H1 (cell line): ENCODE measurements at regions not wholly inside any gene's neighbourhood (a gene's known extent, or its start where the extent isn't known, plus 50 kb on each side); places are given as distances from the start of the nearest gene placed in this dataset.

Source experiments
- CTCF ChIA-PET: fragments of 300-600 bp; sonication (Branson Sonifier 250); formaldehyde crosslinking; loops from one replicate; lab custom pipeline; 2021; ENCODE audit not compliant: partially characterized antibody; lab: Charles Lee
- POLR2A ChIA-PET: fragments of 300-600 bp; sonication (Branson Sonifier 250); formaldehyde crosslinking; loops from one replicate; lab custom pipeline; 2021; ENCODE audit warnings: inconsistent platforms; ENCODE audit not compliant: partially characterized antibody; lab: Charles Lee
- DNase-seq, 2 experiments: peaks; one replicate each; pipeline versions ENCODE4 v3.0.0 to v3.0.0-alpha.2; 2010 to 2022; ENCODE audit warnings: low spot score in 2 of 2, low read depth in 1 of 2, mixed read lengths in 1 of 2
- FAIRE-seq: peaks from 2 replicates; lab custom pipeline; 2011; peaks lifted over from hg19 to GRCh38; lab: Jason Lieb, UNC
- H2AFZ ChIP-seq: 2 replicates; pipeline ENCODE4 v1.8.1; 2012; ENCODE audit warnings: low read length, inconsistent platforms
- H2AK5ac ChIP-seq: 2 replicates; pipeline ENCODE4 v1.6.1; 2013; ENCODE audit warnings: low read depth, low read length
- H2BK120ac ChIP-seq: replicated peaks from 2 replicates; pipeline ENCODE3; 2013; ENCODE audit warnings: low read depth, low read length, inconsistent platforms
- H2BK12ac ChIP-seq: 2 replicates; pipeline ENCODE4 v1.6.1; 2013; ENCODE audit warnings: low read depth, low read length
- H2BK15ac ChIP-seq: 2 replicates; pipeline ENCODE4 v1.6.1; 2013; ENCODE audit warnings: low read length
- H2BK20ac ChIP-seq: 2 replicates; pipeline ENCODE4 v1.6.1; 2013; ENCODE audit warnings: low read length
- H2BK5ac ChIP-seq: 2 replicates; pipeline ENCODE4 v1.6.1; 2013; ENCODE audit warnings: low read depth, low read length
- H3K14ac ChIP-seq: 2 replicates; pipeline ENCODE4 v1.6.1; 2013; ENCODE audit warnings: inconsistent platforms; ENCODE audit not compliant: insufficient read length
- H3K18ac ChIP-seq: 2 replicates; pipeline ENCODE4 v1.6.1; 2013; ENCODE audit warnings: low read length; ENCODE audit errors: extremely low read depth
- H3K23ac ChIP-seq: 2 replicates; pipeline ENCODE4 v1.6.1; 2013; ENCODE audit warnings: inconsistent platforms; ENCODE audit not compliant: insufficient read length
- H3K23me2 ChIP-seq: 2 replicates; pipeline ENCODE4 v1.6.1; 2013; ENCODE audit warnings: low read depth, low read length
- H3K27ac ChIP-seq: 2 replicates; pipeline ENCODE4 v1.6.1; 2011; ENCODE audit warnings: low read depth, low read length, inconsistent platforms
- H3K27me3 ChIP-seq, 4 experiments: replicated peaks in 1 of 4; 1 replicate in 1 of 4; 2 replicates in 3 of 4; pipeline versions ENCODE4 v1.6.1 to v1.8.1; 2011 to 2013; ENCODE audit warnings: low read length in 3 of 4, mild to moderate bottlenecking in 3 of 4, inconsistent platforms in 2 of 4, mixed read lengths in 2 of 4, moderate library complexity in 1 of 4; ENCODE audit not compliant: control insufficient read depth in 3 of 4, insufficient read depth in 3 of 4; ENCODE audit errors: extremely low read depth in 1 of 4
- H3K36me3 ChIP-seq, 4 experiments: 2 replicates each; pipeline versions ENCODE4 v1.6.1 to v1.8.1; 2011 to 2013; ENCODE audit warnings: mild to moderate bottlenecking in 4 of 4, low read length in 3 of 4, moderate library complexity in 2 of 4, control low read depth in 1 of 4, inconsistent platforms in 1 of 4; ENCODE audit not compliant: insufficient read depth in 4 of 4, control insufficient read depth in 2 of 4
- H3K4ac ChIP-seq: replicated peaks from 2 replicates; pipeline ENCODE3; 2013; ENCODE audit warnings: low read length, low read depth, mixed read lengths, inconsistent platforms; ENCODE audit not compliant: insufficient read length
- H3K4me1 ChIP-seq, 4 experiments: replicated peaks in 1 of 4; 1 replicate in 1 of 4; 2 replicates in 3 of 4; pipeline versions ENCODE4 v1.6.1 to v1.8.1; 2011 to 2013; ENCODE audit warnings: low read length in 3 of 4, inconsistent platforms in 2 of 4, mixed read lengths in 1 of 4; ENCODE audit not compliant: insufficient read depth in 4 of 4, control insufficient read depth in 3 of 4
- H3K4me2 ChIP-seq, 2 experiments: 2 replicates each; pipeline versions ENCODE4 v1.6.1 to v1.8.1; 2011 to 2013; ENCODE audit warnings: low read depth in 2 of 2, low read length in 2 of 2, control low read depth in 1 of 2, inconsistent platforms in 1 of 2, mild to moderate bottlenecking in 1 of 2; ENCODE audit not compliant: insufficient read depth in 1 of 2
- H3K4me3 ChIP-seq, 4 experiments: fragments of 200-600, 300-600 bp in 1 of 4; sonication (generic), shearing (Covaris generic), sonication (Bioruptor Twin) in 1 of 4; 2 replicates each; pipeline versions ENCODE4 v1.5.1 to v1.8.1; 2011 to 2016; ENCODE audit warnings: low read length in 4 of 4, low read depth in 3 of 4, control low read depth in 2 of 4, inconsistent platforms in 2 of 4, mild to moderate bottlenecking in 2 of 4, mixed read lengths in 1 of 4, moderate library complexity in 1 of 4; ENCODE audit not compliant: insufficient read depth in 2 of 4; ENCODE audit errors: extremely low read depth in 1 of 4
- H3K56ac ChIP-seq: replicated peaks from 2 replicates; pipeline ENCODE3; 2013; ENCODE audit warnings: low read depth, mild to moderate bottlenecking, mixed read lengths, low read length, inconsistent platforms; ENCODE audit not compliant: insufficient read length
- H3K79me1 ChIP-seq: 2 replicates; pipeline ENCODE4 v1.6.1; 2013; ENCODE audit warnings: low read depth, low read length, control low read depth
- H3K79me2 ChIP-seq, 2 experiments: 2 replicates each; pipeline versions ENCODE4 v1.6.1 to v1.8.1; 2012 to 2013; ENCODE audit warnings: low read length in 2 of 2, mild to moderate bottlenecking in 2 of 2, inconsistent platforms in 1 of 2; ENCODE audit not compliant: insufficient read depth in 2 of 2, control insufficient read depth in 1 of 2
- H3K9ac ChIP-seq, 4 experiments: replicated peaks in 1 of 4; 1 replicate in 1 of 4; 2 replicates in 3 of 4; pipeline versions ENCODE4 v1.6.1 to v1.8.1; 2011 to 2013; ENCODE audit warnings: low read depth in 3 of 4, low read length in 3 of 4, control low read depth in 2 of 4, mild to moderate bottlenecking in 2 of 4, moderate library complexity in 2 of 4, inconsistent platforms in 1 of 4; ENCODE audit errors: extremely low read depth in 1 of 4
- H3K9me3 ChIP-seq, 2 experiments: 2 replicates each; pipeline versions ENCODE4 v1.6.1 to v1.8.1; 2012 to 2013; ENCODE audit warnings: mild to moderate bottlenecking in 2 of 2, moderate library complexity in 2 of 2, control low read depth in 1 of 2, inconsistent platforms in 1 of 2, low read depth in 1 of 2, low read length in 1 of 2, mixed read lengths in 1 of 2; ENCODE audit not compliant: insufficient read depth in 2 of 2
- H4K20me1 ChIP-seq, 2 experiments: replicated peaks in 1 of 2; 2 replicates each; pipeline versions ENCODE3 to v1.8.1; 2011 to 2013; ENCODE audit warnings: inconsistent platforms in 2 of 2, low read length in 2 of 2, mild to moderate bottlenecking in 1 of 2; ENCODE audit not compliant: insufficient read depth in 2 of 2, control insufficient read depth in 1 of 2
- H4K5ac ChIP-seq: 2 replicates; pipeline ENCODE4 v1.6.1; 2013; ENCODE audit warnings: low read length, low read depth, mixed read lengths, inconsistent platforms; ENCODE audit not compliant: insufficient read length
- H4K8ac ChIP-seq: 2 replicates; pipeline ENCODE4 v1.8.0; 2013; ENCODE audit warnings: mild to moderate bottlenecking, moderate library complexity, low read length, inconsistent platforms; ENCODE audit not compliant: insufficient read depth; ENCODE audit errors: extremely low read depth
- H4K91ac ChIP-seq: replicated peaks from 2 replicates; pipeline ENCODE3; 2013; ENCODE audit warnings: low read length, mixed read lengths, inconsistent platforms; ENCODE audit not compliant: insufficient read length
- BACH1 ChIP-seq: IDR thresholded peaks from 2 replicates; pipeline ENCODE4 v1.6.1; 2012; ENCODE audit warnings: low read length, improper control_type of control experiment
- BRCA1 ChIP-seq: IDR thresholded peaks from 2 replicates; pipeline ENCODE4 v1.6.1; 2012; ENCODE audit warnings: low read depth, low read length, improper control_type of control experiment
- CHD1 ChIP-seq: IDR thresholded peaks from 2 replicates; pipeline ENCODE4 v1.6.1; 2012; ENCODE audit warnings: low read depth, low read length, improper control_type of control experiment
- CHD2 ChIP-seq: IDR thresholded peaks from 2 replicates; pipeline ENCODE4 v1.6.1; 2012; ENCODE audit warnings: low read length, improper control_type of control experiment
- FOSL1 ChIP-seq: IDR thresholded peaks from 2 replicates; pipeline ENCODE4 v1.6.1; 2011; ENCODE audit warnings: mild to moderate bottlenecking, low read depth, low read length, moderate library complexity; ENCODE audit not compliant: insufficient read depth
- KDM1A ChIP-seq: fragments of 200-600, 300-600 bp; sonication (generic); IDR thresholded peaks from 2 replicates; pipeline ENCODE4 v1.7.1; 2016; ENCODE audit warnings: mild to moderate bottlenecking, low read length, borderline replicate concordance
- NANOG ChIP-seq: IDR thresholded peaks from 2 replicates; pipeline ENCODE4 v1.6.1; 2011; ENCODE audit warnings: low read length, low read depth, mild to moderate bottlenecking, inconsistent platforms; ENCODE audit not compliant: insufficient read depth, poor library complexity, severe bottlenecking
- POLR2A ChIP-seq, 2 experiments: IDR thresholded peaks; 1 replicate in 1 of 2; 2 replicates in 1 of 2; pipeline ENCODE4 v1.6.1; 2011; ENCODE audit warnings: low read depth in 2 of 2, low read length in 2 of 2, mild to moderate bottlenecking in 2 of 2; ENCODE audit errors: control extremely low read depth in 1 of 2
- SIX5 ChIP-seq: IDR thresholded peaks from 2 replicates; pipeline ENCODE4 v1.6.1; 2011; ENCODE audit warnings: mild to moderate bottlenecking, low read depth, low read length
- ZNF274 ChIP-seq: IDR thresholded peaks from 2 replicates; pipeline ENCODE4 v1.7.0; 2012; ENCODE audit warnings: low read length, borderline replicate concordance; ENCODE audit errors: extremely low read depth
- WGBS, 2 experiments: shearing (Covaris generic) in 1 of 2; methylation state at CpG; one replicate each; pipeline versions ENCODE4 v1.1.6 to v1.1.7; 2013 to 2015; ENCODE audit warnings: low lambda C conversion rate in 2 of 2, mixed read lengths in 2 of 2, inconsistent platforms in 1 of 2, low coverage in 1 of 2, missing lambda C conversion rate in 1 of 2; ENCODE audit not compliant: insufficient replicate concordance in 2 of 2, insufficient coverage in 1 of 2, insufficient read length in 1 of 2; ENCODE audit errors: extremely low coverage in 1 of 2, missing lambda C conversion rate in 1 of 2; 5-methylcytosine and 5-hydroxymethylcytosine counted together

DNA sequence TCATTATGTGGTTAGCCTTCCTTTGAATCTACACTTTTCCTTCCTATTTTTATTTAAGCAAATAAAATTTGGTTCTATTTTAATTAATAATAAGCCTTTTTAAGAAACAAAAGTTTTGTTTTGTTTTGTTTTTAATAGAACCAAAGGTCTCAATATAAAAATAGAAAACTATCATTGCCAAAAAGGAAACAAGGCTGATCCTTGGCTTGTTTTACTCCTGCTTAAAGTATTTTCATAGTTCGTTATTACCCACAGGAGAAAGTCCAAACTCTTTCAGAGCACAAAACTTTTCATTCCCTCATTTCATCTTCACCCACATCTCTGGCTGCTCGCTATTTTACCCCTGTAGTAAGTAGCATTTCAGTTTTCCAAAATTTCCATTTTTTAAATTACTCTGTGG lies 374.8 kb downstream of the SEMA3D start:
- Histone ChIP-seq H2BK12ac (no peak overlapping the region), H3K4me3 (no peak overlapping the region), H3K9ac (no peak overlapping the region), H2AFZ (no peak overlapping the region), H4K8ac (no peak overlapping the region), H3K27me3 (no peaks in the 10 kb centered on the region), H3K23ac (no peak overlapping the region), H3K4me2 (no peak overlapping the region), H2AK5ac (no peak overlapping the region), H3K4me1 (no peaks in the 10 kb centered on the region), H3K14ac (no peak overlapping the region), H4K20me1 (no peaks in the 10 kb centered on the region), H3K4ac (no peak overlapping the region), H3K56ac (no peak overlapping the region), H3K23me2 (no peaks in the 10 kb centered on the region), H3K36me3 (no peaks in the 10 kb centered on the region), H4K5ac (no peak overlapping the region), H2BK5ac (no peak overlapping the region), H3K18ac (no peak overlapping the region), H3K27ac (no peak overlapping the region), H2BK15ac (no peak overlapping the region), H2BK20ac (no peak overlapping the region), H3K79me1 (no peaks in the 10 kb centered on the region), H3K9me3 (no peaks in the 10 kb centered on the region), H2BK120ac (no peak overlapping the region), H4K91ac (no peak overlapping the region), H3K79me2 (no peaks in the 10 kb centered on the region)
- 86% methylated on average over 2 of the region's 2 CpGs; no CpG with 5 or more reads in 1 of the 2 experiments for WGBS, 2 experiments
- no peak for FAIRE-seq
- no peak for DNase-seq
- CTCF ChIA-PET, result no interaction called here
- POLR2A ChIA-PET, result no interaction called here
- TF ChIP-seq CHD1, result no peak
- no peak for TF ChIP-seq NANOG
- no peak for TF ChIP-seq BRCA1
- TF ChIP-seq POLR2A (IDR thresholded peaks at IDR 0.05; ENCODE audit: control extremely low read depth in 1 of 2, low read depth in 2 of 2, low read length in 2 of 2), result no peak
- no peak for TF ChIP-seq CHD2
- TF ChIP-seq FOSL1, result no peak
- TF ChIP-seq KDM1A, result no peak
- TF ChIP-seq ZNF274, result no peak
- TF ChIP-seq BACH1, result no peak
- no peak for TF ChIP-seq SIX5
